Natural killer cell (primary cell): ENCODE measurements at regions not wholly inside any gene's neighbourhood (a gene's known extent, or its start where the extent isn't known, plus 50 kb on each side); places are given as distances from the start of the nearest gene placed in this dataset.

Experiments
- ATAC-seq, 3 donors: fragments of 150-1000 bp in 2 of 3; fragments of 200-7000 bp in 1 of 3; cut with Tn5 transposase; 1 replicate in 1 of 3; 2 replicates in 2 of 3; pipeline ENCODE4 v1.10.0; 2021; ENCODE audit warnings: mild to moderate bottlenecking in 2 of 3, moderate library complexity in 2 of 3
- DNase-seq, 2 donors: peaks; one replicate each; pipeline versions ENCODE4 v3.0.0 to v3.0.0-alpha.2; 2013 to 2021; ENCODE audit warnings: mixed read lengths in 1 of 2
- H3K27ac ChIP-seq: one replicate; pipeline ENCODE4 v1.5.1; 2013; ENCODE audit warnings: mild to moderate bottlenecking, low read length
- H3K27me3 ChIP-seq: one replicate; pipeline ENCODE4 v1.6.1; 2013; ENCODE audit warnings: low read length; ENCODE audit not compliant: control insufficient read depth, insufficient read depth
- H3K36me3 ChIP-seq: one replicate; pipeline ENCODE4 v1.6.1; 2013; ENCODE audit warnings: low read length; ENCODE audit not compliant: control insufficient read depth, insufficient read depth
- H3K4me1 ChIP-seq: one replicate; pipeline ENCODE4 v1.6.1; 2013; ENCODE audit warnings: low read length; ENCODE audit not compliant: control insufficient read depth, insufficient read depth
- H3K4me3 ChIP-seq: one replicate; pipeline ENCODE4 v1.5.1; 2013; ENCODE audit warnings: low read length
- H3K9me3 ChIP-seq: one replicate; pipeline ENCODE4 v1.6.1; 2013; ENCODE audit warnings: low read length; ENCODE audit not compliant: control insufficient read depth, insufficient read depth
- H3K27ac Mint-ChIP-seq, 2 donors: one replicate each; pipeline ENCODE4 v1.8.0; 2022; ENCODE audit warnings: mild to moderate bottlenecking in 2 of 2, mixed read lengths in 2 of 2, moderate library complexity in 1 of 2
- H3K27me3 Mint-ChIP-seq, 2 donors: one replicate each; pipeline ENCODE4 v1.8.0; 2022; ENCODE audit warnings: low read depth in 2 of 2, mixed read lengths in 2 of 2
- H3K36me3 Mint-ChIP-seq: one replicate; pipeline ENCODE4 v1.8.0; 2022; ENCODE audit warnings: mixed read lengths
- H3K4me1 Mint-ChIP-seq, 2 donors: one replicate each; pipeline ENCODE4 v1.8.0; 2022; ENCODE audit warnings: mixed read lengths in 2 of 2
- H3K4me3 Mint-ChIP-seq: one replicate; pipeline ENCODE4 v1.8.0; 2022; ENCODE audit warnings: mild to moderate bottlenecking, moderate library complexity, mixed read lengths
- H3K9me3 Mint-ChIP-seq, 2 donors: one replicate each; pipeline ENCODE4 v1.8.0; 2022; ENCODE audit warnings: mixed read lengths in 2 of 2
- CTCF ChIP-seq: fragments of 200-600 bp; IDR thresholded peaks from one replicate; pipeline ENCODE4 v1.8.0; 2022; ENCODE audit warnings: antibody characterized with exemption
- WGBS: methylation state at CpG from one replicate; pipeline ENCODE4 v1.1.7; 2013; ENCODE audit warnings: missing lambda C conversion rate; ENCODE audit not compliant: insufficient coverage; 5-methylcytosine and 5-hydroxymethylcytosine counted together
- intact Hi-C: fragments of 100-400 bp; cut with micrococcal nuclease; formaldehyde crosslinking; loops from one replicate; pipeline ENCODE4 v1.14.2; 2022

- WGBS: 57% methylated on average over 2 of the region's 2 CpGs
- H3K4me1 ChIP-seq: peaks cover 3% of the 10 kb centered on the region
- no peaks in the 10 kb centered on the region for H3K36me3 ChIP-seq
- Mint-ChIP-seq H3K9me3 (no peaks in the 10 kb centered on the region), H3K27me3 (no peaks in the 10 kb centered on the region), H3K4me3 (peak overlapping the region; percentile 56), H3K4me1 (peaks cover 46% of the 10 kb centered on the region in 2 donors), H3K36me3 (no peaks in the 10 kb centered on the region), H3K27ac (peak overlapping the region; percentile 55 to 83)
- H3K4me3 ChIP-seq: no peak overlapping the region
- H3K9me3 ChIP-seq: no peaks in the 10 kb centered on the region
- no peaks in the 10 kb centered on the region for H3K27me3 ChIP-seq
- intact Hi-C loops: loop anchor here (2.0 to 5.0 kb wide), 4 partner anchors 54 to 394 kb away; partner anchors contain the start of genes SLC38A1 and SLC38A2
- TF ChIP-seq CTCF: peak; percentile 62
- H3K27ac ChIP-seq: peak overlapping the region; percentile 35
- ATAC-seq: peak; percentile 64 to 73 (median 73)
- DNase-seq: peak in 1 of 2 donors; percentile 70
These were observed 164.5 kb downstream of the SLC38A4 start for GRCh38 chr12:46661110-46661845.

- Histone ChIP-seq H3K4me3 (no peak overlapping the region), H3K27me3 (no peaks in the 10 kb centered on the region), H3K27ac (peak overlapping the region; percentile 35), H3K36me3 (no peaks in the 10 kb centered on the region), H3K4me1 (peaks cover 3% of the 10 kb centered on the region), H3K9me3 (no peaks in the 10 kb centered on the region)
- Mint-ChIP-seq H3K9me3 (no peaks in the 10 kb centered on the region), H3K4me1 (peaks cover 43 to 45% of the 10 kb centered on the region in 2 donors), H3K4me3 (peak overlapping the region; percentile 56), H3K27ac (peak overlapping the region; percentile 55 to 83), H3K27me3 (no peaks in the 10 kb centered on the region), H3K36me3 (no peaks in the 10 kb centered on the region)
- TF ChIP-seq CTCF: no peak
- intact Hi-C loops: loop anchor here (2.0 to 5.0 kb wide), 4 partner anchors 53 to 393 kb away; partner anchors contain the start of genes SLC38A1 and SLC38A2
- DNase-seq: no peak
- 45% methylated on average over 5 of the region's 5 CpGs for WGBS
- no peak for ATAC-seq
These were observed 165.1 kb downstream of the SLC38A4 start for GRCh38 chr12:46660719-46661109.

GRCh38 chr12:46660276-46660675, 165.5 kb downstream of the SLC38A4 start:
- no peaks in the 10 kb centered on the region for H3K27me3 Mint-ChIP-seq
- no peak for TF ChIP-seq CTCF
- Histone ChIP-seq H3K27me3 (no peaks in the 10 kb centered on the region), H3K4me1 (peaks cover 3% of the 10 kb centered on the region), H3K9me3 (no peaks in the 10 kb centered on the region), H3K4me3 (no peak overlapping the region), H3K27ac (peak overlapping the region; percentile 35), H3K36me3 (no peaks in the 10 kb centered on the region)
- H3K4me3 Mint-ChIP-seq: peak overlapping the region; percentile 32
- H3K9me3 Mint-ChIP-seq: no peaks in the 10 kb centered on the region
- H3K27ac Mint-ChIP-seq: peak overlapping the region; percentile 55 to 83
- ATAC-seq: no peak
- no peak for DNase-seq
- peaks cover 39 to 42% of the 10 kb centered on the region in 2 donors for H3K4me1 Mint-ChIP-seq
- intact Hi-C loops: loop anchor here (2.0 to 5.0 kb wide), 4 partner anchors 53 to 393 kb away; partner anchors contain the start of genes SLC38A1 and SLC38A2
- no peaks in the 10 kb centered on the region for H3K36me3 Mint-ChIP-seq
- WGBS: 80% methylated on average over 1 of the region's 1 CpG
